ENCODE measurements at regions not wholly inside any gene's neighbourhood (a gene's known extent, or its start where the extent isn't known, plus 50 kb on each side); places are given as distances from the start of the nearest gene placed in this dataset.

DNA sequence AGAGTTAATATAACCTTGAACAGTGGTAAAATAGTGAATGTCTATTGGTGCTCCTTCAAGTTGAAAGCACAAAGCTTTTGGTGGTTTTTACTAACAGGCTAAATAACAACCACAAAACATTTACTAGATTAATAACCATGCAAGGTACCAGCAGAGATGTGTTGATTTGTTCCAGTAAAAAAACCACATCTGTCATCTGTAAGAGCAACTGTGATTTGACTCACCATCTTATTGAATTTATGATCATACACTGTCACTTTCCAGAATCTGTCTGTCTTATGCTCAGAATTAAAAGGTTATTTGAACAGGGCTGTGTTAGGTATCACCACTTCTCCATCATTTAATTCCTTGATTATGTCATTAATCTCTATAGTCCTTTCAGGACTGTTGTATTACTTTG is 107.0 kb upstream of the PTHLH start:
- TF ChIP-seq, protein P1, sequence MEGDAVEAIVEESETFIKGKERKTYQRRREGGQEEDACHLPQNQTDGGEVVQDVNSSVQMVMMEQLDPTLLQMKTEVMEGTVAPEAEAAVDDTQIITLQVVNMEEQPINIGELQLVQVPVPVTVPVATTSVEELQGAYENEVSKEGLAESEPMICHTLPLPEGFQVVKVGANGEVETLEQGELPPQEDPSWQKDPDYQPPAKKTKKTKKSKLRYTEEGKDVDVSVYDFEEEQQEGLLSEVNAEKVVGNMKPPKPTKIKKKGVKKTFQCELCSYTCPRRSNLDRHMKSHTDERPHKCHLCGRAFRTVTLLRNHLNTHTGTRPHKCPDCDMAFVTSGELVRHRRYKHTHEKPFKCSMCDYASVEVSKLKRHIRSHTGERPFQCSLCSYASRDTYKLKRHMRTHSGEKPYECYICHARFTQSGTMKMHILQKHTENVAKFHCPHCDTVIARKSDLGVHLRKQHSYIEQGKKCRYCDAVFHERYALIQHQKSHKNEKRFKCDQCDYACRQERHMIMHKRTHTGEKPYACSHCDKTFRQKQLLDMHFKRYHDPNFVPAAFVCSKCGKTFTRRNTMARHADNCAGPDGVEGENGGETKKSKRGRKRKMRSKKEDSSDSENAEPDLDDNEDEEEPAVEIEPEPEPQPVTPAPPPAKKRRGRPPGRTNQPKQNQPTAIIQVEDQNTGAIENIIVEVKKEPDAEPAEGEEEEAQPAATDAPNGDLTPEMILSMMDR (conservative IDR thresholded peaks at IDR 0.05; ENCODE audit: low read depth, low read length) = no peak
- no peak for TF ChIP-seq MAFK (IDR thresholded peaks at IDR 0.05; ENCODE audit: low read depth, low read length)
- TF ChIP-seq, protein P2, sequence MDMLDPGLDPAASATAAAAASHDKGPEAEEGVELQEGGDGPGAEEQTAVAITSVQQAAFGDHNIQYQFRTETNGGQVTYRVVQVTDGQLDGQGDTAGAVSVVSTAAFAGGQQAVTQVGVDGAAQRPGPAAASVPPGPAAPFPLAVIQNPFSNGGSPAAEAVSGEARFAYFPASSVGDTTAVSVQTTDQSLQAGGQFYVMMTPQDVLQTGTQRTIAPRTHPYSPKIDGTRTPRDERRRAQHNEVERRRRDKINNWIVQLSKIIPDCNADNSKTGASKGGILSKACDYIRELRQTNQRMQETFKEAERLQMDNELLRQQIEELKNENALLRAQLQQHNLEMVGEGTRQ (IDR thresholded peaks at IDR 0.05; ENCODE audit: low read depth, low read length) = no peak

Measured in IMR-90 (cell line).